Fibroblast of pulmonary artery (primary cell): ENCODE measurements at regions not wholly inside any gene's neighbourhood (a gene's known extent, or its start where the extent isn't known, plus 50 kb on each side); places are given as distances from the start of the nearest gene placed in this dataset.
A peak's percentile ranks its signal among the peaks of the same experiment; 100 is the strongest.

Experiments used
- DNase-seq: peaks from one replicate; pipeline ENCODE4 v3.0.0-alpha.2; 2010; ENCODE audit warnings: low read depth
- H3K4me3 ChIP-seq: replicated peaks from 2 replicates; pipeline ENCODE4 v1.5.1; 2011; ENCODE audit warnings: low read depth, mild to moderate bottlenecking, control low read depth, low read length, moderate library complexity
- CTCF ChIP-seq: IDR thresholded peaks from 2 replicates; pipeline ENCODE4 v1.5.1; 2011; ENCODE audit warnings: mild to moderate bottlenecking, control low read depth, low read length, inconsistent platforms; ENCODE audit errors: missing control alignments

GRCh38 chr18:65103864-65104263 is 646.9 kb upstream of the CDH7 start:
- H3K4me3 ChIP-seq: no peak overlapping the region
- no peak for TF ChIP-seq CTCF
- DNase-seq: no peak

GRCh38 chr18:65093346-65093745 is 657.5 kb upstream of the CDH7 start:
- TF ChIP-seq CTCF: no peak
- H3K4me3 ChIP-seq: no peak overlapping the region
- no peak for DNase-seq

GRCh38 chr18:65091744-65092329 is 659.0 kb upstream of the CDH7 start:
- peak; percentile 3 for DNase-seq
- no peak overlapping the region for H3K4me3 ChIP-seq
- peak; percentile 15 for TF ChIP-seq CTCF

- no peak for TF ChIP-seq CTCF
- DNase-seq: no peak
Measured at GRCh38 chr18:65082907-65083306, 667.9 kb upstream of the CDH7 start.

GRCh38 chr18:65081786-65082185 is 669.0 kb upstream of the CDH7 start:
- no peak for TF ChIP-seq CTCF
- no peak overlapping the region for H3K4me3 ChIP-seq
- DNase-seq: no peak

More at GRCh38 chr18:65082907-65083306, 667.9 kb upstream of the CDH7 start:
- no peak overlapping the region for H3K4me3 ChIP-seq

GRCh38 chr18:65073060-65073550 is 677.7 kb upstream of the CDH7 start:
- no peak for TF ChIP-seq CTCF
- H3K4me3 ChIP-seq: no peak overlapping the region
- no peak for DNase-seq

GRCh38 chr18:65057439-65058083 is 693.3 kb upstream of the CDH7 start:
- H3K4me3 ChIP-seq: no peak overlapping the region
- DNase-seq: no peak
- no peak for TF ChIP-seq CTCF
